ENCODE measurements at regions not wholly inside any gene's neighbourhood (a gene's known extent, or its start where the extent isn't known, plus 50 kb on each side); places are given as distances from the start of the nearest gene placed in this dataset.

- no peak for DNase-seq (ENCODE audit: low read depth, low spot score)
- ChIA-PET RAD21 (ENCODE audit: low non-redundant PET in 1 of 2, low total read pairs in 2 of 2, uncharacterized antibody in 2 of 2, unreplicated experiment in 2 of 2) (no interaction called here), CTCF (interaction anchor here (0.8 kb wide), 1 partner anchor 10 kb away, joined by 3 read pairs; no protein-coding TSS in a partner anchor), POLR2A (no interaction called here)
- H3K79me2 ChIP-seq (ENCODE audit: insufficient read depth, low read length): no peaks in the 10 kb centered on the region
- no peaks in the 10 kb centered on the region for H3K9me2 ChIP-seq (ENCODE audit: insufficient read depth)
- no TSS peak for BruUV-seq (replicated peaks)
- no peak overlapping the region for H3K9ac ChIP-seq (ENCODE audit: low read length)
- intact Hi-C loops (cut with micrococcal nuclease): no loop called here
- no peak overlapping the region for H2AFZ ChIP-seq (ENCODE audit: low read depth, low read length, poor library complexity, severe bottlenecking)
- no peaks in the 10 kb centered on the region for H3K27me3 ChIP-seq (ENCODE audit: insufficient read depth, low read length)
- TF ChIP-seq POLR2A (IDR thresholded peaks at IDR 0.05; ENCODE audit: borderline replicate concordance, extremely low read depth, insufficient read depth, insufficient read length) (no peak), EZH2phosphoT487 (IDR thresholded peaks at IDR 0.05; ENCODE audit: borderline replicate concordance) (no peak), ATF3 (IDR thresholded peaks at IDR 0.05) (no peak), CBX3 (IDR thresholded peaks at IDR 0.05; ENCODE audit: low read depth) (no peak), REST (IDR thresholded peaks at IDR 0.05; ENCODE audit: low read depth) (no peak), POLR2AphosphoS5 (IDR thresholded peaks at IDR 0.05; ENCODE audit: low read depth, low read length) (no peak), JUND (IDR thresholded peaks at IDR 0.05) (no peak), EGR1 (IDR thresholded peaks at IDR 0.05; ENCODE audit: low read depth) (no peak), CTCF (IDR thresholded peaks at IDR 0.05 in 2 of 3, conservative IDR thresholded peaks at IDR 0.05 in 1 of 3; ENCODE audit: borderline replicate concordance in 1 of 3, insufficient read depth in 1 of 3, low read depth in 2 of 3, low read length in 2 of 3) (no peak), SIN3A (IDR thresholded peaks at IDR 0.05; ENCODE audit: low read depth) (no peak), FOSL1 (IDR thresholded peaks at IDR 0.05; ENCODE audit: low read depth) (no peak), ELF1 (IDR thresholded peaks at IDR 0.05; ENCODE audit: borderline replicate concordance, low read depth) (no peak), SP1 (IDR thresholded peaks at IDR 0.05; ENCODE audit: low read depth) (no peak), SRF (IDR thresholded peaks at IDR 0.05; ENCODE audit: low read depth) (no peak), ZBTB33 (IDR thresholded peaks at IDR 0.05; ENCODE audit: extremely low read depth, insufficient replicate concordance, low read length) (no peak)
- no peaks in the 10 kb centered on the region for H3K36me3 ChIP-seq (ENCODE audit: control insufficient read depth in 1 of 2, insufficient read depth in 2 of 2, low read length in 2 of 2)
- no peaks in the 10 kb centered on the region for H4K20me1 ChIP-seq (ENCODE audit: insufficient read depth)
- no peak overlapping the region for H3K4me2 ChIP-seq (ENCODE audit: low read length)
- H3K4me1 ChIP-seq (ENCODE audit: control insufficient read depth in 1 of 2, insufficient read depth in 2 of 2, low read length in 2 of 2): no peaks in the 10 kb centered on the region
- ATAC-seq: no peak
- H3K4me3 ChIP-seq (replicated peaks in 1 of 2; ENCODE audit: low read depth in 1 of 2, low read length in 2 of 2): no peak overlapping the region
- H3K27ac ChIP-seq (ENCODE audit: low read depth, low read length): no peak overlapping the region
- no peaks in the 10 kb centered on the region for H3K9me3 ChIP-seq (ENCODE audit: control insufficient read depth in 1 of 2, insufficient read depth in 1 of 2, low read depth in 1 of 2, low read length in 2 of 2)
These were observed 148.8 kb downstream of the TFAP2A start for GRCh38 chr6:10266061-10266460.
